Upper lobe of right lung (tissue), 1 donor: ENCODE measurements at regions not wholly inside any gene's neighbourhood (a gene's known extent, or its start where the extent isn't known, plus 50 kb on each side); places are given as distances from the start of the nearest gene placed in this dataset.
"Not testable (repeated sequence)": the region's sequence is repeated elsewhere in the genome, so short reads cannot be mapped to it uniquely, and the experiment has no call there.

Experiments
- ATAC-seq: fragments of 200-7000 bp; cut with Tn5 transposase; one replicate; pipeline ENCODE4 v1.9.1; 2020; ENCODE audit warnings: mild to moderate bottlenecking, moderate library complexity
- DNase-seq: peaks from one replicate; pipeline ENCODE4 v3.0.0-alpha.2; 2020
- H3K27ac ChIP-seq: fragments of 200-600 bp; one replicate; pipeline ENCODE4 v1.8.0; 2022
- H3K27me3 ChIP-seq: fragments of 200-600 bp; one replicate; pipeline ENCODE4 v1.8.0; 2022; ENCODE audit warnings: mild to moderate bottlenecking
- H3K36me3 ChIP-seq: fragments of 200-600 bp; one replicate; pipeline ENCODE4 v1.8.0; 2022
- H3K4me1 ChIP-seq: fragments of 200-600 bp; one replicate; pipeline ENCODE4 v1.8.0; 2022
- H3K4me3 ChIP-seq: fragments of 200-600 bp; one replicate; pipeline ENCODE4 v1.8.0; 2022; ENCODE audit warnings: mild to moderate bottlenecking
- H3K9me3 ChIP-seq: fragments of 200-600 bp; one replicate; pipeline ENCODE4 v1.8.0; 2022
- intact Hi-C: fragments of 100-400 bp; cut with DNase I; formaldehyde crosslinking; loops from one replicate; pipeline ENCODE4 v1.11.0; 2022
- TF ChIP-seq, protein P1 (sequence below): fragments of 200-600 bp; IDR thresholded peaks from one replicate; pipeline ENCODE4 v1.8.0; 2022; ENCODE audit warnings: antibody characterized with exemption
- donor health status: DM: no; HTN: yes; CAD: no; lungs with severe emphysema.

- peak overlapping the region; percentile 45 for H3K27ac ChIP-seq
- H3K4me3 ChIP-seq = no peak overlapping the region
- H3K9me3 ChIP-seq = no peaks in the 10 kb centered on the region
- peaks cover 26% of the 10 kb centered on the region for H3K4me1 ChIP-seq
- DNase-seq = no peak
- no peaks in the 10 kb centered on the region for H3K27me3 ChIP-seq
- ATAC-seq = no peak
- TF ChIP-seq, protein P1, sequence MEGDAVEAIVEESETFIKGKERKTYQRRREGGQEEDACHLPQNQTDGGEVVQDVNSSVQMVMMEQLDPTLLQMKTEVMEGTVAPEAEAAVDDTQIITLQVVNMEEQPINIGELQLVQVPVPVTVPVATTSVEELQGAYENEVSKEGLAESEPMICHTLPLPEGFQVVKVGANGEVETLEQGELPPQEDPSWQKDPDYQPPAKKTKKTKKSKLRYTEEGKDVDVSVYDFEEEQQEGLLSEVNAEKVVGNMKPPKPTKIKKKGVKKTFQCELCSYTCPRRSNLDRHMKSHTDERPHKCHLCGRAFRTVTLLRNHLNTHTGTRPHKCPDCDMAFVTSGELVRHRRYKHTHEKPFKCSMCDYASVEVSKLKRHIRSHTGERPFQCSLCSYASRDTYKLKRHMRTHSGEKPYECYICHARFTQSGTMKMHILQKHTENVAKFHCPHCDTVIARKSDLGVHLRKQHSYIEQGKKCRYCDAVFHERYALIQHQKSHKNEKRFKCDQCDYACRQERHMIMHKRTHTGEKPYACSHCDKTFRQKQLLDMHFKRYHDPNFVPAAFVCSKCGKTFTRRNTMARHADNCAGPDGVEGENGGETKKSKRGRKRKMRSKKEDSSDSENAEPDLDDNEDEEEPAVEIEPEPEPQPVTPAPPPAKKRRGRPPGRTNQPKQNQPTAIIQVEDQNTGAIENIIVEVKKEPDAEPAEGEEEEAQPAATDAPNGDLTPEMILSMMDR = no peak
- no peaks in the 10 kb centered on the region for H3K36me3 ChIP-seq
- intact Hi-C loops = no loop called here
These were observed 63.3 kb downstream of the FAM50B start for GRCh38 chr6:3912361-3913076.

DNA sequence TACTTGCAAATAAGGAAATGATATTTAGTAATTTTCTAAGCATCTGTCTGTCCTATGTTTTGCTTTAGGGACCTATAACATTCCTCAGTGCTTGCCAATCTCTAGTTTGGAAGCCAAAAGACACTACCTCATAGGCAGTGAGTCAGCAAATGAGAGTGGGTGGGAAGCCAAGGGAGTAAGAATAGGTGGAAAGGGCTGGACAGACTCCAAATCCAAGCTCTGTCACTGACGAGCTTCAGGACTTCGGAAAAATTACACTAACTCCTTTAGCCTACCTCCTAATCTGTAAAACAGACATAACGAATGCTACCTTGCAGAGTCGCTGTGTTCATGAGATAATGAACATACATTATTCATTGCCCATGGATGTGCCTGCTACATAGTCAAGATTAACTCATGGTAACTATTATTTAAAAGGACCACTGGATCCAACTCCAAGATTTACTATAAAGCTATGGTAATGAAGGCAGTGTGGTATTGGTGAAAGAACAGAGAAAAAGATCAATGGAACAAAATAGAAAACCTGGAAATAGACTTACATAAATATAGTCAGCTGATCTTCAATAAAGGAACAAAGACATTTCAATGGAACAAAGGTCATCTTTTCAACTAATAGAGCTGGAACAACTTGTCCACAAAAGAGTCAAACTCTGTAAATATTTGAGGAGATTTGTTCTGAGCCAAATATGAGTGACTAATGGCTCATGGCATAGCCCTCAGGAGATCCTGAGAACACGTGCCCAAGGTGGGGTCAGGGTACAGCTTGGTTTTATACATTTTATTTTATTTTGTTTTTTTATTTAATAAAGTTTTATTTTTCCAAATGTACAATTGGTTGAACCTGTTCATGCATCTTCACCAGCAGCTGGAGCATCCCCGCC lies 64.1 kb downstream of the FAM50B start:
- intact Hi-C loops = no loop called here
- Histone ChIP-seq H3K4me3 (no peak overlapping the region), H3K9me3 (no peaks in the 10 kb centered on the region), H3K27me3 (no peaks in the 10 kb centered on the region), H3K4me1 (peaks cover 26% of the 10 kb centered on the region), H3K27ac (peak overlapping the region; percentile 45), H3K36me3 (no peaks in the 10 kb centered on the region)
- DNase-seq (no peak), ATAC-seq (peak; percentile 64)
- TF ChIP-seq, protein P1 = no peak

- Histone ChIP-seq H3K4me1 (peaks cover 26% of the 10 kb centered on the region), H3K36me3 (no peaks in the 10 kb centered on the region)
- no peak for ATAC-seq
These were observed 64.8 kb downstream of the FAM50B start for GRCh38 chr6:3913958-3914337.

DNA sequence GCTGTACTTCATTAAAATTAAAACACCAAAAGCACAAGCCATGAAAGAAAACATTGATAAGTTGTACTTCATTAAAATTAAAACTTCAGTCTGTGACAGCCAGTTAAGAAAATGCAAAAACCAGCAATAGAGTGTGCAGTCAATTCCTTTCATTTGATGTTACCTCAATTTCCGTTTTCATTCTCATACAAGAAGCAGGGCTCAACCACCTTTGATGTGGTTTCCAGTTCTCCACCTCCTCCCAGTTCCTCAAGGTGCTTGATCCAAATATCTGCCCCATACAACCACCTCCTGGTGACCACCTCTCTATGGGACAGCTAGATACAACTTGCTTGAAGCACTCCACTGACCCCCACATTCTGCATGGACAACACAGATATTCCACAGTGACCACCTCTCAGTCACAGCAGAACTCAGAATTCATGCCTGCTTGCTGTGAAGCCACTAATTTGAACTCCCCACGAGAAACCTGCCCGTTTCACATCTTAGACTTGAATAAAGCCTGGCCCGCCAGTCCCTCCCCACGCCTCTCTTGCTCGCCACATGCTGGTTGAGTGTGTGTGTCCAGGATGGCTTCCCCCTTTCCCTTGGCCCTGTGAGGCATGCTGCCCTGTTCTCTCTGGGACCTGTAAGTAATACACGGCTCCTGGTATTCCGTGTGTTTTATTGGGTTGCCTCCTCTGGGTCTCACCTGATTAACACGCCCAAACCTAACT lies 66.1 kb downstream of the FAM50B start:
- Histone ChIP-seq H3K27me3 (no peaks in the 10 kb centered on the region), H3K4me1 (peaks cover 26% of the 10 kb centered on the region), H3K27ac (no peak overlapping the region), H3K9me3 (no peaks in the 10 kb centered on the region), H3K36me3 (no peaks in the 10 kb centered on the region), H3K4me3 (no peak overlapping the region)
- intact Hi-C loops = no loop called here
- DNase-seq (no peak), ATAC-seq (no peak)
- TF ChIP-seq, protein P1 = no peak

More at GRCh38 chr6:3913958-3914337, 64.8 kb downstream of the FAM50B start:
- no peak for DNase-seq
- H3K27ac ChIP-seq = peak overlapping the region; percentile 21
- H3K4me3 ChIP-seq = no peak overlapping the region
- TF ChIP-seq, protein P1 = no peak
- no peaks in the 10 kb centered on the region for H3K9me3 ChIP-seq
- no peaks in the 10 kb centered on the region for H3K27me3 ChIP-seq
- intact Hi-C loops = no loop called here

DNA sequence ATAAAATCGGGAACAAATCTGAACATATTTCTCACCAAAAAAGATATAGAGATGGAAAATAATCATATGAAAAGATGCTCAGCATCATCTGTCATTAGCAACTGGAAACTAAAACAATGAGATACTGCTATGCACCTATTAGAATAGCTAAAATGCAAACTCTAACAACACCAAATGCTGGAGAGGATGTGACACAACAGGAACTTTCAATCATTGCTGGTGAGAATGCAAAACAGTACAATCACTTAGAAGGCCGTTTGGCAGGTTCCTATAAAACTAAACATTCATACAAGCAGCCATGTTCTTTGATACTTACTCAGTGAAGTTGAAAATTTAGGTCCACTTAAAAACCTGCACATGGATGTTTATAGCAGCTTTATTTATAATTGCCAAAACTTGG lies 67.0 kb downstream of the FAM50B start:
- no peak for ATAC-seq

DNA sequence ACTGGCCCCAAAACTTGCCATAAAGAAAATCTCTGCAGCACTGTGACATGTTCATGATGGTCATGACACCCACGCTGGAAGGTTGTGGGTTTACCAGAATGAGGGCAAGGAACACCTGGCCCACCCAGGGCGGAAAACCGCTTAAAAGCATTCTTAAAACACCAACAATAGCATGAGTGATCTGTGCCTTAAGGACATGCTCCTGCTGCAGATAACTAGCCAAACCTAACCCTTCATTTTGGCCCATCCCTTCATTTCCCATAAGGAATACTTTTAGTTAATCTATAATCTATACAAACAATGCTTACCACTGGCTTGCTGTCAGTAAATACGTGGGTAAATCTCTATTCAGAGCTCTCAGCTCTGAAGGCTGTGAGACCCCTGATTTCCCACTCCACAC lies 67.6 kb downstream of the FAM50B start:
- DNase-seq, ATAC-seq, intact Hi-C loops, H3K36me3 ChIP-seq, H3K27me3 ChIP-seq, H3K4me3 ChIP-seq, H3K9me3 ChIP-seq, H3K27ac ChIP-seq: not testable (repeated sequence)
- peaks cover 22% of the 10 kb centered on the region for H3K4me1 ChIP-seq

More for the DNA sequence above, 67.0 kb downstream of the FAM50B start:
- H3K27ac ChIP-seq = no peak overlapping the region
- H3K36me3 ChIP-seq = no peaks in the 10 kb centered on the region
- peaks cover 26% of the 10 kb centered on the region for H3K4me1 ChIP-seq
- TF ChIP-seq, protein P1 = no peak
- no peak overlapping the region for H3K4me3 ChIP-seq
- no peaks in the 10 kb centered on the region for H3K27me3 ChIP-seq
- DNase-seq = no peak
- H3K9me3 ChIP-seq = no peaks in the 10 kb centered on the region
- intact Hi-C loops = no loop called here
